ENCODE measurements at regions not wholly inside any gene's neighbourhood (a gene's known extent, or its start where the extent isn't known, plus 50 kb on each side); places are given as distances from the start of the nearest gene placed in this dataset.

- TF ChIP-seq POLR2AphosphoS5 (IDR thresholded peaks at IDR 0.05; ENCODE audit: low read depth, low read length) (no peak), POLR2A (IDR thresholded peaks at IDR 0.05; ENCODE audit: low read depth, low read length) (no peak), PAX5 (IDR thresholded peaks at IDR 0.05; ENCODE audit: insufficient read depth, low read length, severe bottlenecking) (no peak), SPI1 (IDR thresholded peaks at IDR 0.05; ENCODE audit: low read depth, low read length) (no peak), TAF1 (IDR thresholded peaks at IDR 0.05; ENCODE audit: low read depth, low read length) (no peak), POU2F2 (IDR thresholded peaks at IDR 0.05; ENCODE audit: low read depth, low read length) (no peak)
Observed at GRCh38 chr16:85498607-85499006, 114.5 kb upstream of the GSE1 start.

All from GM12891 (cell line).